GM13977 (cell line): ENCODE measurements at regions not wholly inside any gene's neighbourhood (a gene's known extent, or its start where the extent isn't known, plus 50 kb on each side); places are given as distances from the start of the nearest gene placed in this dataset.

Experiments
- DNase-seq: peaks from one replicate; pipeline ENCODE4 v3.0.0; 2012; ENCODE audit warnings: low spot score
- in situ Hi-C: fragments of 300-500 bp; cut with MboI; formaldehyde crosslinking; loops from one replicate; pipeline ENCODE4 v1.12.0; 2022; ENCODE audit warnings: low sequenced_read_pairs, low pct_unique_long_range_greater_than_20kb, mixed read lengths, inconsistent platforms; ENCODE audit not compliant: unreplicated experiment
- TF ChIP-seq, protein P1 (sequence below): IDR thresholded peaks from 2 replicates; pipeline ENCODE4 v1.5.1; 2012; ENCODE audit warnings: mild to moderate bottlenecking, control low read depth; ENCODE audit not compliant: insufficient read depth; ENCODE audit errors: extremely low read depth, missing control alignments

DNA sequence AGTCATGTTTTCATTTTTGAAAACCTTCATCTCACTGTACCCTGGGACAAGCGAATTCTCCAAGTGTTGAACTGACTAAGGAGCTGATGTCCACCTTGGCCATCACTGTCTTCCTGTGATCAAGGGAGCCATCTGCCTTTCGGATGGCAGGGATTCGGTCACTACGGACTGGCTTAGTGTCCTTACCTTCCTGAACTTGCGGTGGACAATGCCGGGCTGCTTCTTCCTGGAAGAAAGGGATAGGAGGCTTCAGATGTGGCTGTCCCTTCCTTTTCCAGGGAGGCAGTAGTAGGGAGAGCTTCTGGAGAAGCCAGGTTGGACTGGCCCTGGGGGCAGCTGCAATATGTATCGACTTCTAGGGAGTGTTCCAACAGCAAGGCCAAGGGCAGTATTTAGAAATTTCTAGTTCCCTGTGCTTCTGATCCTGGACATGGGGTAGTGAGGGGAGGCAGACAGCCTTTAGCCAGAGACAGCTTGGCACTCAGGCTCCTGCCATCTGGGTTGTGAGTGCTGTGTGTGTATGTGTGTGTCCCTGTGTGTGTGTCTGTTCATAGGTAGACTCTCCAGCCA is 114.6 kb downstream of the IER5 start:
- no peak for DNase-seq
- TF ChIP-seq, protein P1, sequence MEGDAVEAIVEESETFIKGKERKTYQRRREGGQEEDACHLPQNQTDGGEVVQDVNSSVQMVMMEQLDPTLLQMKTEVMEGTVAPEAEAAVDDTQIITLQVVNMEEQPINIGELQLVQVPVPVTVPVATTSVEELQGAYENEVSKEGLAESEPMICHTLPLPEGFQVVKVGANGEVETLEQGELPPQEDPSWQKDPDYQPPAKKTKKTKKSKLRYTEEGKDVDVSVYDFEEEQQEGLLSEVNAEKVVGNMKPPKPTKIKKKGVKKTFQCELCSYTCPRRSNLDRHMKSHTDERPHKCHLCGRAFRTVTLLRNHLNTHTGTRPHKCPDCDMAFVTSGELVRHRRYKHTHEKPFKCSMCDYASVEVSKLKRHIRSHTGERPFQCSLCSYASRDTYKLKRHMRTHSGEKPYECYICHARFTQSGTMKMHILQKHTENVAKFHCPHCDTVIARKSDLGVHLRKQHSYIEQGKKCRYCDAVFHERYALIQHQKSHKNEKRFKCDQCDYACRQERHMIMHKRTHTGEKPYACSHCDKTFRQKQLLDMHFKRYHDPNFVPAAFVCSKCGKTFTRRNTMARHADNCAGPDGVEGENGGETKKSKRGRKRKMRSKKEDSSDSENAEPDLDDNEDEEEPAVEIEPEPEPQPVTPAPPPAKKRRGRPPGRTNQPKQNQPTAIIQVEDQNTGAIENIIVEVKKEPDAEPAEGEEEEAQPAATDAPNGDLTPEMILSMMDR, result no peak
- in situ Hi-C loops, result no loop called here

GRCh38 chr1:181204530-181204929 is 116.0 kb downstream of the IER5 start:
- in situ Hi-C loops, result no loop called here
- TF ChIP-seq, protein P1, result no peak
- DNase-seq, result no peak

GRCh38 chr1:181205901-181206300 is 117.4 kb downstream of the IER5 start:
- TF ChIP-seq, protein P1, result no peak
- no peak for DNase-seq
- in situ Hi-C loops, result no loop called here

GRCh38 chr1:181206513-181206912 is 118.0 kb downstream of the IER5 start:
- TF ChIP-seq, protein P1, result no peak
- in situ Hi-C loops, result no loop called here
- no peak for DNase-seq

DNA sequence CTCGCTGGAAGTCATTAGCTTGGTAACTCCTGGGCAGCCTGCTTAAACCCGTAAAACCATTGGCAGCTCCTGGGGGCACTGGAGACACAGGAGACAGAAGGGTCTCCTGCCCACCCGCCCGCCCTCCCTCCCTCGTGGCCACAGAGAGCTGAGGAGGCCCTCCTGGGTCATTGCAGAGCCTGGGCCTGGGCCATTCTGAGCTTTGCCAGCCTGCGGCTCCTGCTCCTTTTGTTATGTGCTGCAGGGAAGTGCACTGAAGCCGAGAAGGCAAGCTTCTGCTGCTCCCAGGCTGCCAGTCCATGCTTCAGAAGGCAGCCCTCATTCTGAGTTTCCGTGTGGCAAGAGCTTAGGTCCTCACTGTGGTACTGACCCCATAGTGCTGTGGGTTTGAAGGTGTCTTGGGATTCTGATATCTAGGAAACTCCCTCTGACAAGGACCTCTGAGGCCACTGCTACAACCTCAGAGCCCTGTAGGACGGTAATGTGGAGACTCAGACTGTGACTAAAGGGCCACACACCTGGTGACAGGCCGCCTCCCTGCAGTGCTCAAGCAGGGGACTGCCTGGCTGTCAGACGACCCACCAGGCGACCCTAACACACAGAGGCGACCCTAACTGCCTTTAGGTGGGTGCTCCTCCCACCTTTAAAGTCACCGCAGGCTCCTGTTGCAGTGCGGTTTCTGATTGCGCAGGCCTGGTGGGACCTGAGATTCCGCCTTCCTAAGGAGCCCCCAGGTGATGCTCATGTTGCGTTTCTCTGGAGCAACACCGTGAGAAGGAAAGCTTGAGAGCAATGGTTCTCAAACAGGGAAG is 118.7 kb downstream of the IER5 start:
- in situ Hi-C loops, result no loop called here
- DNase-seq, result no peak
- TF ChIP-seq, protein P1, result no peak

GRCh38 chr1:181208083-181208482 is 119.6 kb downstream of the IER5 start:
- no peak for DNase-seq
- TF ChIP-seq, protein P1, result no peak
- in situ Hi-C loops, result no loop called here

DNA sequence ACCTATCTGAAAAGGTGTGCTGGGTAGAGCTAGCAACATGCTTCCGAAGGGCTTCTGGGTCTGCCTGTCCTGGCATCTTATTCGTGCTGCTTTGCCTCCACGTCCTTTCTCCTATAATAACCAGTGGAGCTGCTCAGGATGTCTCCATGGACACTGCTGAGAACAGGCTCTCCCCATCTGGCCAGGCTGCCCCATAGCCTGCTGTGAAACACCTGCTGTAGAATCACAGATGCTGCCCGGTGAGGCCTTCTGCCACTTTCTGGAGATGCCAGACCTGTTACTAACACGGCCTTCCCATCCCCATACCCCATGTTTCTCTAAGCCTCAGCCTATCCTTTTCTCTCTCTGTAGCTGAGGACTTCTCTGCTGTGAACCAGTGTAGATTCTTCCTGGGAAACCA is 120.5 kb downstream of the IER5 start:
- no peak for DNase-seq
- in situ Hi-C loops, result no loop called here
- TF ChIP-seq, protein P1, result no peak
